Breast epithelium (tissue), 4 donors: ENCODE measurements at regions not wholly inside any gene's neighbourhood (a gene's known extent, or its start where the extent isn't known, plus 50 kb on each side); places are given as distances from the start of the nearest gene placed in this dataset.

ENCODE experiments used
- DNase-seq, 2 donors: peaks; one replicate each; pipeline ENCODE4 v3.0.0-alpha.2; 2019; ENCODE audit warnings: low spot score in 2 of 2
- H3K27ac ChIP-seq, 2 donors: fragments of 200-600 bp; sonication (generic) in 1 of 2; one replicate each; pipeline ENCODE4 v1.5.1; 2016 to 2019; ENCODE audit warnings: mild to moderate bottlenecking in 1 of 2
- H3K27me3 ChIP-seq, 2 donors: fragments of 200-600 bp; sonication (generic) in 1 of 2; one replicate each; pipeline versions ENCODE4 v1.5.1 to v1.6.0; 2017 to 2019; ENCODE audit warnings: control low read depth in 1 of 2, mild to moderate bottlenecking in 1 of 2
- H3K36me3 ChIP-seq: fragments of 200-600 bp; one replicate; pipeline ENCODE4 v1.5.1; 2019
- H3K4me1 ChIP-seq, 2 donors: fragments of 200-600 bp; sonication (generic); one replicate each; pipeline ENCODE4 v1.5.1; 2016 to 2019; ENCODE audit warnings: control low read depth in 1 of 2
- H3K4me3 ChIP-seq, 3 donors: fragments of 200-600 bp; sonication (generic); 1 replicate in 2 of 3; 2 replicates in 1 of 3; pipeline ENCODE4 v1.5.1; 2016 to 2019; ENCODE audit warnings: mild to moderate bottlenecking in 3 of 3, moderate library complexity in 2 of 3
- H3K9me3 ChIP-seq, 2 donors: fragments of 200-600 bp; sonication (generic) in 1 of 2; one replicate each; pipeline ENCODE4 v1.5.1; 2016 to 2019; ENCODE audit warnings: control low read depth in 1 of 2
- CTCF ChIP-seq, 3 donors: fragments of 450-650 bp; IDR thresholded peaks; one replicate each; pipeline ENCODE4 v1.5.1; 2016 to 2017; ENCODE audit warnings: antibody characterized with exemption in 3 of 3, mild to moderate bottlenecking in 3 of 3, moderate library complexity in 3 of 3
- POLR2A ChIP-seq: fragments of 450-650 bp; IDR thresholded peaks from one replicate; pipeline ENCODE4 v1.6.1; 2016; ENCODE audit warnings: antibody characterized with exemption, mild to moderate bottlenecking, moderate library complexity
- POLR2AphosphoS5 ChIP-seq, 3 donors: sonication (generic); formaldehyde crosslinking; IDR thresholded peaks; one replicate each; pipeline ENCODE4 v1.6.1; 2017; ENCODE audit warnings: antibody characterized with exemption in 3 of 3
- intact Hi-C: fragments of 100-400 bp; cut with DNase I; formaldehyde crosslinking; loops from one replicate; pipeline ENCODE4 v1.15.1; 2023; ENCODE audit warnings: low total_unique reads

GRCh38 chr3:102329066-102329465 lies 105.7 kb upstream of the ZPLD1 start:
- Histone ChIP-seq H3K36me3 (no peaks in the 10 kb centered on the region), H3K27me3 (no peaks in the 10 kb centered on the region), H3K4me3 (no peak overlapping the region), H3K9me3 (no peaks in the 10 kb centered on the region), H3K4me1 (no peaks in the 10 kb centered on the region), H3K27ac (no peak overlapping the region)
- intact Hi-C loops: no loop called here
- TF ChIP-seq POLR2AphosphoS5 (IDR thresholded peaks at IDR 0.05): no peak
- TF ChIP-seq CTCF (IDR thresholded peaks at IDR 0.05): no peak
- TF ChIP-seq POLR2A: no peak
- no peak for DNase-seq

GRCh38 chr3:102329561-102329960 lies 105.3 kb upstream of the ZPLD1 start:
- no peaks in the 10 kb centered on the region for H3K36me3 ChIP-seq
- H3K4me1 ChIP-seq: no peaks in the 10 kb centered on the region
- TF ChIP-seq POLR2AphosphoS5 (IDR thresholded peaks at IDR 0.05): no peak
- no peaks in the 10 kb centered on the region for H3K9me3 ChIP-seq
- intact Hi-C loops: no loop called here
- DNase-seq: no peak
- H3K27me3 ChIP-seq: no peaks in the 10 kb centered on the region
- no peak overlapping the region for H3K27ac ChIP-seq
- H3K4me3 ChIP-seq: no peak overlapping the region

- no peak for DNase-seq
- Histone ChIP-seq H3K4me3 (no peak overlapping the region), H3K27me3 (no peaks in the 10 kb centered on the region), H3K27ac (no peak overlapping the region), H3K4me1 (no peaks in the 10 kb centered on the region), H3K9me3 (no peaks in the 10 kb centered on the region), H3K36me3 (no peaks in the 10 kb centered on the region)
- TF ChIP-seq POLR2A: no peak
- no peak for TF ChIP-seq CTCF (IDR thresholded peaks at IDR 0.05)
- no peak for TF ChIP-seq POLR2AphosphoS5 (IDR thresholded peaks at IDR 0.05)
- intact Hi-C loops: no loop called here
Measured at GRCh38 chr3:102332205-102332604, 102.6 kb upstream of the ZPLD1 start.

GRCh38 chr3:102332934-102333333 lies 101.9 kb upstream of the ZPLD1 start:
- H3K9me3 ChIP-seq: no peaks in the 10 kb centered on the region
- DNase-seq: no peak

GRCh38 chr3:102336130-102336529 lies 98.7 kb upstream of the ZPLD1 start:
- no peak overlapping the region for H3K4me3 ChIP-seq
- TF ChIP-seq POLR2A: no peak
- TF ChIP-seq POLR2AphosphoS5 (IDR thresholded peaks at IDR 0.05): no peak
- no peak for TF ChIP-seq CTCF (IDR thresholded peaks at IDR 0.05)
- H3K9me3 ChIP-seq: no peaks in the 10 kb centered on the region
- DNase-seq: no peak
- intact Hi-C loops: no loop called here
- H3K4me1 ChIP-seq: no peaks in the 10 kb centered on the region
- H3K36me3 ChIP-seq: no peaks in the 10 kb centered on the region
- H3K27ac ChIP-seq: no peak overlapping the region
- no peaks in the 10 kb centered on the region for H3K27me3 ChIP-seq

More at GRCh38 chr3:102332934-102333333, 101.9 kb upstream of the ZPLD1 start:
- intact Hi-C loops: no loop called here
- no peaks in the 10 kb centered on the region for H3K27me3 ChIP-seq
- H3K36me3 ChIP-seq: no peaks in the 10 kb centered on the region
- no peak overlapping the region for H3K27ac ChIP-seq
- H3K4me3 ChIP-seq: no peak overlapping the region
- TF ChIP-seq POLR2AphosphoS5 (IDR thresholded peaks at IDR 0.05) (no peak), POLR2A (no peak), CTCF (IDR thresholded peaks at IDR 0.05) (no peak)
- no peaks in the 10 kb centered on the region for H3K4me1 ChIP-seq

- Histone ChIP-seq H3K36me3 (no peaks in the 10 kb centered on the region), H3K27ac (no peak overlapping the region), H3K9me3 (no peaks in the 10 kb centered on the region), H3K4me1 (no peaks in the 10 kb centered on the region), H3K27me3 (no peaks in the 10 kb centered on the region), H3K4me3 (no peak overlapping the region)
- DNase-seq: no peak
- intact Hi-C loops: no loop called here
- TF ChIP-seq POLR2A: no peak
Measured at GRCh38 chr3:102339671-102340070, 95.1 kb upstream of the ZPLD1 start.
